ENCODE measurements at regions not wholly inside any gene's neighbourhood (a gene's known extent, or its start where the extent isn't known, plus 50 kb on each side); places are given as distances from the start of the nearest gene placed in this dataset.

DNA sequence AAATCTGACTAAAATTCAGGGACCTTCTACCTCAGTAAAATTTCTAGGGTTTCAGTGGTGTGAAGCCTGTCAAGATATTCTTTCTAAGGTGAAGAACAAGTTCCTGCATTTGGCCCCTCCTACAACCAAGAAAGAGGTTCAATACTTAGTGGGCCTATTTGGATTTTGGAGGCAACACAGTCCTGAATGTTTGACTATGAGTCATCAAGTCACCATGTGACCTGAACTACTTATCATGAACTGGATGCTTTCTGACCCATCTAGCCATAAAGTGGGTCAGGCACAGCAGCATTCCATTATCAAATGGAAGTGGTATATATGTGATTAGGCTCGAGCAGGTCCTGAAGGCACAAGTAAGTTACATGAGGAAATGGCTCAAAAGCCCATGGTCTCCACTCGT is 163.0 kb upstream of the IRS2 start:
- TF ChIP-seq EZH2phosphoT487 (IDR thresholded peaks at IDR 0.05; ENCODE audit: unreplicated experiment) (no peak), EZH2 (IDR thresholded peaks at IDR 0.05; ENCODE audit: low read depth, unreplicated experiment) (no peak), POLR2AphosphoS5 (IDR thresholded peaks at IDR 0.05; ENCODE audit: low read depth) (no peak), CREB1 (CRISPR knock-in tag; IDR thresholded peaks at IDR 0.05; ENCODE audit: low read depth) (no peak)
- TF ChIP-seq, protein P1, sequence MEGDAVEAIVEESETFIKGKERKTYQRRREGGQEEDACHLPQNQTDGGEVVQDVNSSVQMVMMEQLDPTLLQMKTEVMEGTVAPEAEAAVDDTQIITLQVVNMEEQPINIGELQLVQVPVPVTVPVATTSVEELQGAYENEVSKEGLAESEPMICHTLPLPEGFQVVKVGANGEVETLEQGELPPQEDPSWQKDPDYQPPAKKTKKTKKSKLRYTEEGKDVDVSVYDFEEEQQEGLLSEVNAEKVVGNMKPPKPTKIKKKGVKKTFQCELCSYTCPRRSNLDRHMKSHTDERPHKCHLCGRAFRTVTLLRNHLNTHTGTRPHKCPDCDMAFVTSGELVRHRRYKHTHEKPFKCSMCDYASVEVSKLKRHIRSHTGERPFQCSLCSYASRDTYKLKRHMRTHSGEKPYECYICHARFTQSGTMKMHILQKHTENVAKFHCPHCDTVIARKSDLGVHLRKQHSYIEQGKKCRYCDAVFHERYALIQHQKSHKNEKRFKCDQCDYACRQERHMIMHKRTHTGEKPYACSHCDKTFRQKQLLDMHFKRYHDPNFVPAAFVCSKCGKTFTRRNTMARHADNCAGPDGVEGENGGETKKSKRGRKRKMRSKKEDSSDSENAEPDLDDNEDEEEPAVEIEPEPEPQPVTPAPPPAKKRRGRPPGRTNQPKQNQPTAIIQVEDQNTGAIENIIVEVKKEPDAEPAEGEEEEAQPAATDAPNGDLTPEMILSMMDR (conservative IDR thresholded peaks at IDR 0.05; ENCODE audit: low read depth in 2 of 2) = no peak
